Endothelial cell of umbilical vein (primary cell): ENCODE measurements at regions not wholly inside any gene's neighbourhood (a gene's known extent, or its start where the extent isn't known, plus 50 kb on each side); places are given as distances from the start of the nearest gene placed in this dataset.

Source experiments
- BruUV-seq: library from RNA; stranded (reverse); fragments of 400-500 nt; replicated peaks from 2 replicates; lab custom pipeline; 2021; lab: Mats Ljungman, UMichigan
- CTCF ChIA-PET: fragments of 300-600, 350-600 bp; sonication (Branson Sonifier 250); formaldehyde crosslinking; loops from one replicate; lab custom pipeline; 2021; ENCODE audit warnings: antibody characterized with exemption, inconsistent platforms; lab: Charles Lee
- POLR2A ChIA-PET: fragments of 300-600, 350-600 bp; sonication (Branson Sonifier 250); formaldehyde crosslinking; loops from one replicate; lab custom pipeline; 2021; ENCODE audit warnings: antibody characterized with exemption, inconsistent platforms; lab: Charles Lee
- DNase-seq: peaks from one replicate; pipeline ENCODE4 v3.0.0-alpha.2; 2011; ENCODE audit warnings: low read depth, low spot score
- FAIRE-seq: peaks from 2 replicates; lab custom pipeline; 2011; peaks lifted over from hg19 to GRCh38; lab: Jason Lieb, UNC
- H2AFZ ChIP-seq: 2 replicates; pipeline ENCODE4 v1.6.0; 2012; ENCODE audit warnings: low read depth, low read length, control low read depth, inconsistent platforms
- H3K27ac ChIP-seq: 2 replicates; pipeline ENCODE4 v1.5.1; 2011; ENCODE audit warnings: low read depth, mild to moderate bottlenecking, control low read depth, low read length, moderate library complexity; ENCODE audit not compliant: insufficient read depth
- H3K27me3 ChIP-seq, 2 experiments: 2 replicates each; pipeline versions ENCODE4 v1.6.0 to v1.6.1; 2011; ENCODE audit warnings: low read length in 2 of 2, mixed read lengths in 1 of 2; ENCODE audit not compliant: control insufficient read depth in 2 of 2, insufficient read depth in 2 of 2
- H3K36me3 ChIP-seq, 2 experiments: 2 replicates in 1 of 2; 3 replicates in 1 of 2; pipeline ENCODE4 v1.5.1; 2011; ENCODE audit warnings: low read length in 2 of 2, mild to moderate bottlenecking in 1 of 2, moderate library complexity in 1 of 2; ENCODE audit not compliant: control insufficient read depth in 2 of 2, insufficient read depth in 2 of 2; ENCODE audit errors: extremely low read depth in 1 of 2
- H3K4me1 ChIP-seq: 3 replicates; pipeline ENCODE4 v1.5.1; 2011; ENCODE audit warnings: mild to moderate bottlenecking, low read length; ENCODE audit not compliant: control insufficient read depth, insufficient read depth; ENCODE audit errors: extremely low read depth
- H3K4me2 ChIP-seq: 2 replicates; pipeline ENCODE4 v1.6.1; 2011; ENCODE audit warnings: low read length, control low read depth, mixed read lengths; ENCODE audit not compliant: insufficient read depth
- H3K4me3 ChIP-seq, 3 experiments: fragments of 200-600 bp in 1 of 3; sonication (generic), shearing (Covaris generic) in 1 of 3; replicated peaks in 1 of 3; 2 replicates each; pipeline ENCODE4 v1.5.1; 2011 to 2016; ENCODE audit warnings: control low read depth in 3 of 3, low read length in 3 of 3, mild to moderate bottlenecking in 2 of 3, inconsistent platforms in 1 of 3, low read depth in 1 of 3, moderate library complexity in 1 of 3; ENCODE audit not compliant: insufficient read depth in 1 of 3
- H3K79me2 ChIP-seq: 2 replicates; pipeline ENCODE4 v1.6.0; 2012; ENCODE audit warnings: low read length, inconsistent platforms; ENCODE audit not compliant: control insufficient read depth, insufficient read depth
- H3K9ac ChIP-seq: replicated peaks from 2 replicates; pipeline ENCODE3; 2011; ENCODE audit warnings: low read length, control low read depth; ENCODE audit not compliant: insufficient read depth; ENCODE audit errors: extremely low read depth
- H3K9me1 ChIP-seq: replicated peaks from 3 replicates; pipeline ENCODE4 v1.6.0; 2011; ENCODE audit warnings: mild to moderate bottlenecking, low read length; ENCODE audit not compliant: control insufficient read depth, insufficient read depth; ENCODE audit errors: extremely low read depth
- H3K9me3 ChIP-seq: replicated peaks from 2 replicates; pipeline ENCODE4 v1.5.1; 2012; ENCODE audit warnings: low read length, inconsistent platforms; ENCODE audit not compliant: control insufficient read depth, insufficient read depth
- H4K20me1 ChIP-seq: replicated peaks from 2 replicates; pipeline ENCODE3; 2011; ENCODE audit warnings: mild to moderate bottlenecking, low read length; ENCODE audit not compliant: control insufficient read depth, insufficient read depth; ENCODE audit errors: extremely low read depth
- CTCF ChIP-seq, 2 donors: IDR thresholded peaks; 1 replicate in 1 of 2; 2 replicates in 1 of 2; pipeline ENCODE4 v1.5.1; 2011; ENCODE audit warnings: low read length in 2 of 2, mild to moderate bottlenecking in 2 of 2, moderate library complexity in 2 of 2, control low read depth in 1 of 2, inconsistent platforms in 1 of 2, low read depth in 1 of 2; ENCODE audit not compliant: insufficient read depth in 1 of 2; ENCODE audit errors: extremely low read depth in 1 of 2
- EZH2 ChIP-seq: IDR thresholded peaks from 2 replicates; pipeline ENCODE4 v1.6.1; 2012; ENCODE audit warnings: borderline replicate concordance, low read depth, mild to moderate bottlenecking, moderate library complexity, low read length, inconsistent platforms; ENCODE audit not compliant: severe bottlenecking
- FOS ChIP-seq: IDR thresholded peaks from 2 replicates; pipeline ENCODE4 v1.6.1; 2011; ENCODE audit warnings: mild to moderate bottlenecking, low read length, moderate library complexity, borderline replicate concordance; ENCODE audit not compliant: insufficient read depth
- GATA2 ChIP-seq: IDR thresholded peaks from 2 replicates; pipeline ENCODE4 v1.7.0; 2011; ENCODE audit warnings: low read depth, mild to moderate bottlenecking, moderate library complexity, mixed read lengths, low read length; ENCODE audit not compliant: insufficient read length, insufficient read depth
- JUN ChIP-seq: IDR thresholded peaks from 2 replicates; pipeline ENCODE4 v1.6.1; 2011; ENCODE audit warnings: borderline replicate concordance, low read depth; ENCODE audit not compliant: insufficient read length, insufficient read depth
- MAX ChIP-seq: IDR thresholded peaks from 2 replicates; pipeline ENCODE4 v1.6.1; 2011; ENCODE audit not compliant: insufficient read depth, insufficient read length
- MYC ChIP-seq: IDR thresholded peaks from one replicate; pipeline ENCODE4 v1.6.1; 2011; ENCODE audit warnings: mild to moderate bottlenecking, low read depth, low read length
- POLR2A ChIP-seq: IDR thresholded peaks from 2 replicates; pipeline ENCODE4 v1.6.1; 2012; ENCODE audit warnings: low read depth, mild to moderate bottlenecking, control low read depth, low read length
- POLR2AphosphoS5 ChIP-seq: IDR thresholded peaks from 2 replicates; pipeline ENCODE4 v1.6.1; 2012; ENCODE audit warnings: low read depth, mild to moderate bottlenecking, control low read depth, low read length, moderate library complexity; ENCODE audit not compliant: insufficient read depth
- dilution Hi-C: fragments of 300-500 bp; cut with MboI; formaldehyde crosslinking; loops from one replicate; pipeline ENCODE4 v1.15.0; 2019; ENCODE audit warnings: low sequenced_read_pairs; ENCODE audit not compliant: extremely low pct_ligation_motif_present
- intact Hi-C: fragments of 100-400 bp; cut with micrococcal nuclease; formaldehyde crosslinking; loops from one replicate; pipeline ENCODE4 v1.10.0; 2022

GRCh38 chr6:149209871-149210775, 107.4 kb upstream of the TAB2 start:
- Histone ChIP-seq H3K27me3 (peaks cover 3 to 4% of the 10 kb centered on the region in 2 experiments), H3K9ac (no peak overlapping the region), H3K9me1 (no peaks in the 10 kb centered on the region), H3K4me1 (no peaks in the 10 kb centered on the region), H3K36me3 (no peaks in the 10 kb centered on the region), H4K20me1 (no peaks in the 10 kb centered on the region), H2AFZ (no peak overlapping the region), H3K27ac (no peak overlapping the region), H3K4me2 (no peak overlapping the region), H3K4me3 (no peak overlapping the region), H3K9me3 (no peaks in the 10 kb centered on the region), H3K79me2 (no peaks in the 10 kb centered on the region)
- no peak for TF ChIP-seq POLR2AphosphoS5
- TF ChIP-seq GATA2: no peak
- TF ChIP-seq JUN: no peak
- no peak for TF ChIP-seq MAX
- no peak for TF ChIP-seq CTCF (IDR thresholded peaks at IDR 0.05; ENCODE audit: extremely low read depth in 1 of 2, insufficient read depth in 1 of 2, low read depth in 1 of 2, low read length in 2 of 2)
- no peak for TF ChIP-seq EZH2
- no peak for TF ChIP-seq POLR2A
- TF ChIP-seq FOS: no peak
- TF ChIP-seq MYC: no peak
- dilution Hi-C loops: no loop called here
- ChIA-PET POLR2A (no interaction called here), CTCF (no interaction called here)
- DNase-seq: no peak
- intact Hi-C loops: no loop called here
- no peak for FAIRE-seq
- BruUV-seq: no TSS peak
